ACHN (cell line): ENCODE measurements at regions not wholly inside any gene's neighbourhood (a gene's known extent, or its start where the extent isn't known, plus 50 kb on each side); places are given as distances from the start of the nearest gene placed in this dataset.
A peak's percentile ranks its signal among the peaks of the same experiment; 100 is the strongest.

Experiments used
- DNase-seq: peaks from one replicate; pipeline ENCODE4 v3.0.0-alpha.2; 2015
- in situ Hi-C: cut with HindIII; loops from 2 replicates; pipeline ENCODE4 v1.10.0; 2017; ENCODE audit warnings: low sequenced_read_pairs, low pct_ligation_motif_present, low pct_unique_long_range_greater_than_20kb

DNA sequence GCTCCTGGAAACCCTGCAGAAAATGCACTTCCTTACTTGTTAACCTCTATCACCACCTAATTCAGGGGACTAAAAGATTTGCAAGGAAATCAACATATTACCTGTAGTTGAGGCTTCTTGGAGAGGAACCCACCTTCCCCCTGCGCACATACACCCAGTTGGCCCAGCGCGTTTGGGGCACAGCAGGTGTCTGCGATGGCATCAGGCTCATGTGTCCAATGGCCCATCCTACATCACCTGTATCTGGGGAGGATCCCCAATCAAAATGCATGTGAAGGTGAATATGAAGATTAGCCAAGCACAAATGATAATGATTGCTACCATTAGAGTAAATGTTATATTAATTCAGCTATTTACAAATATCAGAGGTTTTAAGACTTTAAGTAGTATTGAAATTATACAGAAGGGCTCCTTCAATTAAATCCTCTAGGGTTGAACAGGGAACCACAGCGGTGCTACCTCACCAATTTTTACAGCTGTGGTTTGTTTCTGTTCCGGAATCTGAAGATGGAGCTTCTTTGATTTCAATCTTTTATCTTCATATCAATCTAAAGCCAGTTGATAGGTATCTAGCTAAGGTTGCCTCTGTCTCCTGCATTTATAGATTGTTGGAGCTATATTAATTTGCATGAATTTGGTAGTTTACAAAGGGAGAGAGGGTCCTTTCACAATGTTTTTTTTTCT lies 486.0 kb downstream of the RNF144A start:
- in situ Hi-C loops, result no loop called here
- no peak for DNase-seq

DNA sequence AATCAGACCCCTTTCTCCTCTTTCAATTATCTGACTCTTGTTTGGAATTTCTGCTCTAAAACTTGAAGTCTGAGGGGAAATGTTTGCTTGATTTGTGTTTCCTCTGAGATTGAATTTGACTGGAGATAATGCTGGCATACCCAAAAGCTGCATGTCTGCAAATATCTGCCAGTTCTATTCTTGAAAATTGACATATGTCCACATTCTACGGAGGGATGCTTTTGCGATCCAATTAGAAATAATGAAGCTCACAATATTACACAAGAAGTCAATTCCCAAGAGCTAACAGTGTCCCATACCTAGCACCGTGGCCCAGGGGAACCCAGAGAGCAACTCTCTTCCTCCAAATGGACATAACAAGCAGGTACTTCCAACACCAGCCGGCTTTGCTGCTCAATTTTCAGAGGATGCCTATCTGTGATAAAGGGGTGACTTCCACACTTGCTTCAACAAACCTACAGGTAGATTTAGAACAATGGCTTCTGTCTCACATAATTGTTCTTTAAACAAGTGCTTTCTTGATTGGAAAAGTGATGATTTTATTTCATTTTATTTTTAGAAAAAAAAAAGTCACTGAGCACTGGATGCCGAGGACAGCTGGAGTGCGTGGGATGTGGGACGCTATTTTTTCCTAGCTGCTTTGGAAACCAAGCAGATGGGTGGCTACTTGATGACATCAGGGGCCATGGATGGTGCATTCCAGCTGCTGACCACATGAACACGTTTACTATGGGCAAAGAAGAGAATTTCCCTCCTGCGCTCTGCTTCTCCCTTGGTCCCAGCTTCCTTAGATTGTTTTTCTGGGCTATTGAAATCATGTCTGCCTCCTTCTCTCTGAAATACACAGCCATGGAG lies 488.9 kb downstream of the RNF144A start:
- in situ Hi-C loops, result no loop called here
- DNase-seq, result no peak

DNA sequence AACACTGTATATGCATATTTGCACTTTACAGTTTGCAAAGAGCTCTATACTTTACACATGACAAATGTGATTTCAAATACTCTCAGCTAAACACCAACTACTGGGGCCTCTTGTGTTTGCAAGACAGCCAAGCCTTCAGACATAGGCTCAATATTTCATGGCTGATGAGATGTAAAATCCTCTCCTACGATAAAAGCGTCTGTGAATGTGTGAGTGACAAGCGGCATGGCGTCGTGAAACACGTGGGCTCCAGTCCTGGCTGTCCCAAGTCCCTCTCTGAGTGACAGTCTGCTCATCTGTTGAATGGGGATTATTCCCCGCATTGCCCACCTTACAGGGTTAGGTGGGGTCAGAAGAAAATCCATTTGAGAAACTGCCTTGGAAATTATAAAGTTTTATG lies 489.8 kb downstream of the RNF144A start:
- no peak for DNase-seq
- in situ Hi-C loops, result no loop called here

DNA sequence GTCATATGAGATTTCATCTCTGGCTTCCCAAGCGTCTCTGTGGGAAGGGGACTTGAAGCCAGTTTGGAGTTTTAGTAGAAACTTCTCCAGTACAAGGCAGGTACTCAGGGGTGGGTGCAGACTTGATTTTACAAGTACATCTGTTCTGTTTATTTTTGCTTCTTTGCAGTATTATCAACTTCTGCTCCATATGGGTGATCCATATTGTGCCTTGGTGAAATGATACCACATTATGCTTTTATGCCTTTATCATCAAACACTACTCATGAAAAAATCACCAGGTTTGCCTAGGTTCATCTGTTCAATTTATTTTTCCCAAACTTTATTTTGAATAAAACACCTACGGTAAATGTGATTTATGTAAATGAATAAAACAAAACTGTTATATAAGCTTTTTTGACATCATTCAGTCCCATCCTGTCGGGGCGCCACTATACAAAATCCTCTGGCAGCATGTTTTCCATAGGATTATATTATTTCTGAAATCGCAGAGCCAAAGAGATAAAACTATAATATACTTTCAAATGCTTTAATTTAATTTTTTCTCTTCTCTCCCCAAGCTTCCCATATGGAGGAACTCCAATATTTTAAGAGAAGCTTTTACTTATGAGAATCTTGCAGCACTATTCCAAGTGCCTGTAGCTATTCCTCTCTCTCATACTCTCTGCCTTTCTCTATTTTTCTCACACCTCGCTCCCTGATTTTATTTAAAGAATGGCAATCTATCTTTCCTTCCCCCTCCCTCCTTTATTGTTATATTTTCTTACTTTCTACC lies 490.9 kb downstream of the RNF144A start:
- in situ Hi-C loops, result no loop called here
- DNase-seq, result no peak

DNA sequence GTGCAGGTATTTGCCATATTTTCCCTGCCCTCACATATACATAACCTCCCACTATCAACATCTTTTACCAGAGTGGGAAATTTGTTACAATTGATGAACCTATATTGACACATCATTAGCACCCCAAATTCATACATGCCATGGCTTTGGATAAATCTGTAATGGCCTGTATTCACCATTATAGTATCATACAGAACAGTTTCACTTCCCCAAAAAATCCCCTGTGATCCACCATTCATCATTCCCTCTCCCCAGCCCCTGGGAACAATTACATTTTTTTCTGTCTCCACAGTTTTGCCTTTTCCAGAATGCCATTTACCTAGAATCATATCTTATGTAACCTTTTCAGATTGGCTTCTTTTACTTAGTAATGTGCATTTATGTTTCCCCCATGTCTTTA lies 494.5 kb downstream of the RNF144A start:
- in situ Hi-C loops, result no loop called here
- no peak for DNase-seq

DNA sequence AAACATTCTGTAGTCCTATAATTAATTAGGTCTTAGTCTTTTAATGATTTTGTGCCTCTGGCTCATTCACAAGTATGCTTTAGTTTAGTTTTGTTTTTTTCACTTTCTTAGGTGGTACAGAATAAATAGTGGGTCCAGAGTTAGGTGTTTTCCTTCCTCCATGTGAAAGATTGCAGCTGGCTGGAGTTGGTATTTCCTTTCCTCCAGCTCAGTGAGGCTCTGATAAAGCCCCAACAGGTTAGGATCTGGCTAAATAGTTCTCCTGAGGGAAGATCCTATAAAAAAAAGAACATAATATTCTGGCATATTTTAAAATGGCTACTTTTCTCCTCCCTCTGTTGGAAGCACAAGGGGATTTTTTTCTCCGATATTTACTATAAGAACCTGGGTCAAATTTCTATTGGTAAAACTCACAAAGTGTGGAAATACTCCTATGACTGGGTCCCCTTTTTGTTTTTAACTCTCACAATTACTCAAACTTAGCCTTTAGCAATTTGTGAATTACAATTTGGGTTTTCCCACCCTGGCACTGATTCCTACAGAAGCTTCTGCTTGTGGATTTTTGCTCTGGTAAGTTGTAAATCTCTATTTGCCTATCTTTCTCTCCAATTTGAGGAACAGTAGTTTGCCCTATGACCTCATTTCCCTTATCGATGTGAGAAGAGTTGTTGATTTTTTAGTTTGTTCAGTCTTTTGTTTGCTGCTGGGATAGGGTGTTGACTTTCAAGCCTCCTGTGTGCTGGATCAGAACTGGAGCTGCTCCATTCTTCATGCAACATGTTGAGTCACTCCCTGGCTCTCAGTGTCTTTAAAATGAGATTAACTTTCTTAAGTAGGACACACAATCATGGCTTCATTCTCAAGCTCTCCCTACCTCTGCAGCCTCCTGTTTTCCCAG lies 500.9 kb downstream of the RNF144A start:
- no peak for DNase-seq
- in situ Hi-C loops, result no loop called here

DNA sequence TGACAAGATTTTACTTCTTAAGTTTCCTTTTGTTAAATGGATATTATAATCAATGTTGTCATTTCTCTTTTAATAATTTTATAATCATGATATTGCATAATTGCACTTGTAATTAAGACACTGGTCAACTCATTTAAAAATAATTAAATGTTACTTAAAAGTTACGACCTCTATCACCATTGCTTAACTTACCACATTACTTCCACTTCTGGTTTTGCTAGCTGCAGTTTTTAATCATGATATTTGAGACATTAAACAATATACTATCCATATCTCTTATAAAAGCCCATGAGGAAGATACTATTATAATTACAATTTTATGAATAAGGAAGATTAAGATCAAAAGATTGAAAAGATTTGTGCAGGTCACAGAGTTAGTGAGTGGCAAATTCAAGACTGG lies 502.0 kb downstream of the RNF144A start:
- DNase-seq, result no peak
- in situ Hi-C loops, result no loop called here

DNA sequence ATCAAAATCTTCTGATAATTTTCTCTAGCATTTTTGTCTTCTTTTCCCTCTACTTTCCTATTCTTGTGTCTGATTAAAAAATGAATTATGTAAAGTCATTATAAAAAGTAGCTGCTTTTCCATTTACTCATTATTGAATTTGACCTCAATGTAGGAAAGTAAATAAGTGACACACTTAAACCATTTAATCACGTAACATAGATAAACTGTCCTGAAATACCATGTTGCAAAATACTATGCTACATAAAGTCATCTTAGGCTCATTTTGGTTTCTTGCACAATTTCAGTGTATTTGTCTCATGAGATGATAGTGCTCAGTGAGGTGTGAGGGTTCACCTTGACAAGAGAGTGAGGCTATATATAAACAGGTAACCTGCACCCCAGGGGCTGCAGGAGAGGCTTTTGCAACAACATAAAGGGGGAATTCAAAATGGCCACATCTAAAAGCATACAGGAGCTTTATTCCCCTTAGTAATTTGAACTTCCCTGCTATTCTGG lies 502.7 kb downstream of the RNF144A start:
- no peak for DNase-seq
- in situ Hi-C loops, result no loop called here

DNA sequence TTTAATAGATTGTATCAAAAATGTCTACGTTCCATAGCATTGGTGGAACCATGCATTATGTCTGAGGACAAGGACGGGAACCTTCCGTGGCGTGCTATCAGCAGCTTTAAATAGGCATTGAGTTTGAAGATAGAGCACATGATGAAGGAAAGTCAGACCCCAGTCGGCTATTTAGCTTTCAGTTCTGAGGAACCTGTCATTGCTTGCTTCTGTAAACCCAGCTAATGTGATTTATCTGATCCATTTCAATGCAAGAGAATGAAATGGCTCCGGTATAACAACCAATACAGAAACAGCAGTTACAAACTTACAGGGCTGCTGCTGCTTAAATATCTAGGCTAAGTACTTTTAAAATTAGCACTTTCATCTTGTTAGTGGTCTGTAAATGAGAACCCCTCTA lies 503.3 kb downstream of the RNF144A start:
- DNase-seq, result no peak
- in situ Hi-C loops, result no loop called here

DNA sequence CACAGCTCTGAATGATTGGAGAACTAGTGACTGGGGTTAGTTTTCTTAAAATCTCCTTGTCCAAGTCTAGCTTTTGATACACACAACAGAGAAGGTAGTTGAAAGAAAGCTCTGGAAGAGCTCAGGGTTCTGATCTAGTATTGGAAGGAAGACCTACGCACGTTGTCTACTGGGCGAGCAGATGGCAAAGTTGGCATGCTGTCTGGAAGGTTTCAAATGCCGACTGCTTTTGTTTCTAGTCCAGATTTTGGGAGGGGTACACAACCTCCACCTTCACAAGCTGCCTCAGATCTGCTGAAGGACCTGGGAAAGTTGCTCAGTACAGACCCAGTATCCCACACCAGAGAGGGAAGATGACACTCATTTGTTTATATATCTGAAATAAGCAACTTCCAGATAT lies 507.3 kb downstream of the RNF144A start:
- DNase-seq, result no peak
- in situ Hi-C loops, result no loop called here

DNA sequence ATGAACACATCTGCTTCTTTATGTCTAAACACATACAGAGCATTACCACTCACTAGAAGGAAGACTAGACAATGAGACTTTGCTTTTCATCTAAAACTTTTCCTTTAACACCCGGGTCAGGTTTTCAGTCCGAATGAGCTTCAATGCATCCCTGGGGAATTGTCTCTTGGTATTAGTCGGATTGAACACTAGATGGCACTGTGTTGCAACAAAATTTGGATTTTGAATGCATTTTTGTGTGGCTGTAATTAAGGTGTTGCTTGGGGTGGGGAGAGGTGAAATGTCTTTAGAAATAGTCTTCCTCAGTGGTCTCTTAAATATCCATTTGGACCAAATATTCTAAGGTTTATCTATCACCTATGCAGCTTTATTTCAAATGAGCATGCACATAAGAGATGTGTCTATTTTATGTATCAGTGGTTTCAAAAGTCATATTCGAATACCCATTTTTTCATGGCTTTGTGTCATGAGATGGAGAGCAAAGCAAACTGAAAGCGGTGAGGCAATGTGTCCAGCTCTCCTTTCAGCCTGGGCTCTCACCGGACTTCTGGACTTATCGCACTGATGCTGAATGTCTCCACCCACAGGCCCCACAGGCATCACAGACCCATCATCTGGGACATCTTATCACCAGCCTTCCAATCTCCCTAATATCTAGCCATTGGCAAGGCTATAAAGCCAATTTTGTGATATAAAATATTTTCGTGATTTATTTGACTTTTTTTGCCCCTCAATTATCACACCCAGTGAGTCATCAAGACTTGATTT lies 510.3 kb downstream of the RNF144A start:
- in situ Hi-C loops, result no loop called here
- DNase-seq, result peak; percentile 53

DNA sequence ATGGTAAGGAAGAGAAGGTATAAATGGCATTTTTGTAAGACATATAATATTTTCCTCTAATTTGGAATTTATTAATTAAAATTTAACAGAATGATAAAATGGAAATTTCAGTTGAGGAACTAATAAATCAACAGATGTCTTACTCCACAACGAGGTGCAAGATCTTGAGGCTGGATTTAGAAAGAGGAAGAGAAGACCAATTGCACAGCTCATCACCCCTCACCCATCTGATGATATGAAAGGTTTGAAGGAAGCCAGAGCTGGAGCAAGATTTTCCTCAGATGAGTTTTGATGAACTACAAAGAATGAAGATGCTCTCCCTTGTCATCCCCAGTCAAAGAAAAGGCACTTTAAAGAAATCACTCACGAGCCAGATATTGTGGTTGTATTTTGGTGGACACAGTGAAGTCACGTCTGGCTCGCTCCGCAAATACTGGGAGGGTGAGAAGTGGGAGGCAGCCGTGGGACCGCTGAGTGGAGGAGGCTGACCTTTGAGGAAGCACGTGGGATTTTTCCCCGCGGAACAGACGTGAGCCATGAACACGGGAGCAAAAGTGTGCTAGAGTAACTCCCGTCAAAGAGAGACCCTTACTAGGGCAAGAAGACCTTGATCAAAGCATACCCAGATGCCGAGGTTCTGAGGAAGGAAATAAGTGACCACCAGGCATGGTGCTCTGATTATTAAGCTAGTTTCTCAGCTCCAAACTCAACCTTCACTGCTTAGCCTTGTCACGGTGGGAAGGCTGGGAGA lies 511.4 kb downstream of the RNF144A start:
- DNase-seq, result no peak
- in situ Hi-C loops, result no loop called here

DNA sequence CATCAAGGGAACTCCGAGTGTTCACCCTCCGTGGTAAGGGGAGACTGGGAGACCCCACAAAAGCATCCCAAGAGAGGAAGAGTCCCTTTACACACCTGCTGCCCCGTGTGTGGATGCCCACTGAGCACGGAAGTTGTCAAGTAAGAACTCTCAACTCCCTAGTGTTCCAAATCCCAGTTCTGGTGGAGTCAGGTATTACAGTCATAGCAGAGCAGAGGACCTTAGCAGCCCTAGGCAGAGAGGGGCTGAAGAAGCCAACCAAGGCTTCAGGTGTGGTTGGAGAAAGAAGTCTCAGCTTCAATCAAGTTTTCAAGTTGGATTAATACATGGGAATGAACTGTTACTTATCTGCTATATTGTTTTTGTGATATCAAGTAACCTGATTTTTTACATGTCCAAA lies 512.5 kb downstream of the RNF144A start:
- in situ Hi-C loops, result no loop called here
- no peak for DNase-seq

DNA sequence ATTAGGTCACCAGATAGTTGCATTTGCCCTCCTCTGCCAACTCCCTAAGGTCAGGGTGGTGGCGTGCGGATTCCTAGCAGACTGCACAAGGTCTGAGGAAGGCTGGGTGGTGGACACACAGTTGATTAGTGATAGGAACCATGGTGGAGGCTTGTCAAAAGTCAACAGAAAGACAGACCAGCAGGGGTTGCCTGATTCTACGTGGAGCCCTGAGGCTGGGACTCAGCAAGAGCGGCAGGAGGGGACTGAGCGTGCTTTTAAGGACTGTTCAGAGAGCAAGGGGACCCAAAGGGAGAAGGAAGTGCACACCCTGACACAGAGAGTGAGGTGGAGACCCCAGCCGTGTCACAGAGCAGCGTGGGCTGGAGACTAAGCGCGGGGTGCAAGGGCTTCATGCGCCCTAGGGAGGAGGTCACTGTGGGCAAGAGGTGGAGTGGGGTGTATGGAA lies 513.2 kb downstream of the RNF144A start:
- in situ Hi-C loops, result no loop called here
- no peak for DNase-seq

DNA sequence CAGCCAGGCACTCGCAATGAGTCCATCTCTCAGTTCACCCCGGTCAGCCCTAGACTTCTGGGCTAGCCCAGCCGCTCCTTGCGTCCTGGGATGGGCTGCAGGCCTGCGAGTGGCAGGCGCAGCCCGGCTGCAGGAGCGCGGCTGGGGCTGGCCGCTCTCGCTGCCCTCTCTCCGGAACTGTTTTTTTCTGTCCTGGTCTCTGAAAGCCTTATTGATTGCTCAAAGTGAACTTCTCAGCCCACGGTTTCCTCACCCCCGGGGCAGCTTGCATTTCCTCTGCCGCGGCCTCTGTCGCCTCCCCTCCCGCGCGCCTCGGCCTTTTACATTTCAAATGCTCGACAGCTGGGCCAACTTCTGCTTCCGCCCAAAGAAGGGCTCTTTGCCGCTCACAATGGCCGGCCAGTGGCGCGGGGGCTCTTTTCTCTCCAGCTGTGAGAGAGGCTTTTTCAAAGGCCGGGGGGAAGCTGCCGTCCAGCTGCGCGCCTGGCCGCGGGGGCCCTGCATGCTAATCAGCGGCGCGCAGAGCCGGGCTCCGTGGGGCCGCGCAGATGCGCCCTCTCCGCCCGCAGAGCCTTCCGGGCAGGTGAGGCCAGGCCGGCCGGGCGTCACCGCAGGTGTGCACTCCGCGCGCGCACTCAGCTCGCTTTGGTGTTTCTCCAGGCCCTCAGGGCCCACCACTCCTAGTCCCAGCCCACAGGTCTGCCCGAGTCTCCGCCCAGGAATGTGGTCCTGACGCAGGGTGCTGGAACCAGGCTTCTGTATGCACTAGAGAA lies 513.8 kb downstream of the RNF144A start:
- no peak for DNase-seq
- in situ Hi-C loops, result no loop called here

DNA sequence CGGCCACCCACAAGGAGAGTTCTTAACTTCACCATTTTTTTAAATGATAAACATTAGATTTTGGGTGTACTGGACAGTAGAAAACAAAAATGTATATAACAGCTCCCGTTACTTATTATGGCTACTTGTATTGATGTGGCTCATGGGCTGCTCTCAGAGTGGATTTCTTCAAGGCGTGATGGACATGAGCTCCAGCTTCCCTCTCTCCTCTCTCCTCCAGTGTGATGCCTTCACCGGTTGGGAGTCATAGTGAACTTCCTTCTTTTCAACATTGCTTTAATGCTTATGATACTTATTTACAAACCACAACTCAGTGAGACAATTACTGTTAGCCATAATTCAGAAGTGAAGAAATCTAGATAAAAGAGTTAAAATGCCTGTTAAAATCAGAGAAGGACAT lies 515.2 kb downstream of the RNF144A start:
- in situ Hi-C loops, result no loop called here
- DNase-seq, result no peak
